Breast epithelium (tissue), 3 donors: ENCODE measurements at regions not wholly inside any gene's neighbourhood (a gene's known extent, or its start where the extent isn't known, plus 50 kb on each side); places are given as distances from the start of the nearest gene placed in this dataset.

Source experiments
- POLR2A ChIP-seq: fragments of 450-650 bp; IDR thresholded peaks from one replicate; pipeline ENCODE4 v1.6.1; 2016; ENCODE audit warnings: antibody characterized with exemption, mild to moderate bottlenecking, moderate library complexity
- POLR2AphosphoS5 ChIP-seq, 3 donors: sonication (generic); formaldehyde crosslinking; IDR thresholded peaks; one replicate each; pipeline ENCODE4 v1.6.1; 2017; ENCODE audit warnings: antibody characterized with exemption in 3 of 3
- TF ChIP-seq, protein P1 (sequence below), 3 donors: fragments of 450-650 bp; IDR thresholded peaks; one replicate each; pipeline ENCODE4 v1.5.1; 2016 to 2017; ENCODE audit warnings: antibody characterized with exemption in 3 of 3, mild to moderate bottlenecking in 3 of 3, moderate library complexity in 3 of 3

DNA sequence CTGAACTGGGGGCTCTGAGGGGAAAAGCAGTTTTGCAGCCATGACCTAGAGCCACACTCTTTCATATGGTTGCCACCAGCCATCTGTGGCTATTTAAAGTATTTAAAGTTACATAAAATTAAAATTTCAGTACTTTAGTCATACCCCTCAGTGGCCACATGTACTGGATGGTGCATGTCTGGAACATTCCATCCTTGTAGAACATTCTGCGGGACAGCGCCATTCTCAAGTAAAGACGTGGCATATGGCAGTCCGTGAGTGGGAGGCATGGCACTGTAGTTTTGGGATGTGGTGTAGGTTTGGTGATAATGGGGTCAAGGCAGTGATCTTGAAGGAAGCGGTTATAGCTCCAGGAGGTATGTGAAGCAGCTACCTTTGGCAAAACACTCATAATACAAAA, 61.4 kb upstream of the NFIL3 start:
- TF ChIP-seq, protein P1, sequence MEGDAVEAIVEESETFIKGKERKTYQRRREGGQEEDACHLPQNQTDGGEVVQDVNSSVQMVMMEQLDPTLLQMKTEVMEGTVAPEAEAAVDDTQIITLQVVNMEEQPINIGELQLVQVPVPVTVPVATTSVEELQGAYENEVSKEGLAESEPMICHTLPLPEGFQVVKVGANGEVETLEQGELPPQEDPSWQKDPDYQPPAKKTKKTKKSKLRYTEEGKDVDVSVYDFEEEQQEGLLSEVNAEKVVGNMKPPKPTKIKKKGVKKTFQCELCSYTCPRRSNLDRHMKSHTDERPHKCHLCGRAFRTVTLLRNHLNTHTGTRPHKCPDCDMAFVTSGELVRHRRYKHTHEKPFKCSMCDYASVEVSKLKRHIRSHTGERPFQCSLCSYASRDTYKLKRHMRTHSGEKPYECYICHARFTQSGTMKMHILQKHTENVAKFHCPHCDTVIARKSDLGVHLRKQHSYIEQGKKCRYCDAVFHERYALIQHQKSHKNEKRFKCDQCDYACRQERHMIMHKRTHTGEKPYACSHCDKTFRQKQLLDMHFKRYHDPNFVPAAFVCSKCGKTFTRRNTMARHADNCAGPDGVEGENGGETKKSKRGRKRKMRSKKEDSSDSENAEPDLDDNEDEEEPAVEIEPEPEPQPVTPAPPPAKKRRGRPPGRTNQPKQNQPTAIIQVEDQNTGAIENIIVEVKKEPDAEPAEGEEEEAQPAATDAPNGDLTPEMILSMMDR (IDR thresholded peaks at IDR 0.05) = no peak
- TF ChIP-seq POLR2AphosphoS5 (IDR thresholded peaks at IDR 0.05) (no peak), POLR2A (no peak)
